ENCODE measurements at regions not wholly inside any gene's neighbourhood (a gene's known extent, or its start where the extent isn't known, plus 50 kb on each side); places are given as distances from the start of the nearest gene placed in this dataset.

DNA sequence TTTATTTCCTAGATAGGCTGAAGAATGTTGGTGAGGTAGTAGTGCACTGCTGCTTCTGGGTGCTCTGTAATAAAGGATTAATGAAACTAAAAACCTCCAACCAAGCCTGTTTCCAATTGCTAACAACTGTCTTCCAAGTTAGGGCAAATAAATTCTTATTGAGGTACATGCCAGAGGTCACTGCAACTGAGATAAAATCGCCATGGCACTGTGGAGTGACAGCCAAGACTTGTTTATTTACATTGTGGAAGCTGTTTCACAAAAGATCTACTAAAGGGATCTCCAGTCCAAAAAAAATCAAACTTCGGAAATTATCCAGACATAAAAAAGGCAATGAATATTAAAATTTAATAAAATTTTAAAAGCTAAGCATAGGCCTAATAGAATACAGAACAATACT, 65.2 kb downstream of the HYCC1 start:
- TF ChIP-seq, protein P1, sequence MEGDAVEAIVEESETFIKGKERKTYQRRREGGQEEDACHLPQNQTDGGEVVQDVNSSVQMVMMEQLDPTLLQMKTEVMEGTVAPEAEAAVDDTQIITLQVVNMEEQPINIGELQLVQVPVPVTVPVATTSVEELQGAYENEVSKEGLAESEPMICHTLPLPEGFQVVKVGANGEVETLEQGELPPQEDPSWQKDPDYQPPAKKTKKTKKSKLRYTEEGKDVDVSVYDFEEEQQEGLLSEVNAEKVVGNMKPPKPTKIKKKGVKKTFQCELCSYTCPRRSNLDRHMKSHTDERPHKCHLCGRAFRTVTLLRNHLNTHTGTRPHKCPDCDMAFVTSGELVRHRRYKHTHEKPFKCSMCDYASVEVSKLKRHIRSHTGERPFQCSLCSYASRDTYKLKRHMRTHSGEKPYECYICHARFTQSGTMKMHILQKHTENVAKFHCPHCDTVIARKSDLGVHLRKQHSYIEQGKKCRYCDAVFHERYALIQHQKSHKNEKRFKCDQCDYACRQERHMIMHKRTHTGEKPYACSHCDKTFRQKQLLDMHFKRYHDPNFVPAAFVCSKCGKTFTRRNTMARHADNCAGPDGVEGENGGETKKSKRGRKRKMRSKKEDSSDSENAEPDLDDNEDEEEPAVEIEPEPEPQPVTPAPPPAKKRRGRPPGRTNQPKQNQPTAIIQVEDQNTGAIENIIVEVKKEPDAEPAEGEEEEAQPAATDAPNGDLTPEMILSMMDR (IDR thresholded peaks at IDR 0.05; ENCODE audit: insufficient read depth, low read length): no peak
- TF ChIP-seq SPI1 (IDR thresholded peaks at IDR 0.05; ENCODE audit: borderline replicate concordance, low read depth): no peak
- TF ChIP-seq, protein P2, sequence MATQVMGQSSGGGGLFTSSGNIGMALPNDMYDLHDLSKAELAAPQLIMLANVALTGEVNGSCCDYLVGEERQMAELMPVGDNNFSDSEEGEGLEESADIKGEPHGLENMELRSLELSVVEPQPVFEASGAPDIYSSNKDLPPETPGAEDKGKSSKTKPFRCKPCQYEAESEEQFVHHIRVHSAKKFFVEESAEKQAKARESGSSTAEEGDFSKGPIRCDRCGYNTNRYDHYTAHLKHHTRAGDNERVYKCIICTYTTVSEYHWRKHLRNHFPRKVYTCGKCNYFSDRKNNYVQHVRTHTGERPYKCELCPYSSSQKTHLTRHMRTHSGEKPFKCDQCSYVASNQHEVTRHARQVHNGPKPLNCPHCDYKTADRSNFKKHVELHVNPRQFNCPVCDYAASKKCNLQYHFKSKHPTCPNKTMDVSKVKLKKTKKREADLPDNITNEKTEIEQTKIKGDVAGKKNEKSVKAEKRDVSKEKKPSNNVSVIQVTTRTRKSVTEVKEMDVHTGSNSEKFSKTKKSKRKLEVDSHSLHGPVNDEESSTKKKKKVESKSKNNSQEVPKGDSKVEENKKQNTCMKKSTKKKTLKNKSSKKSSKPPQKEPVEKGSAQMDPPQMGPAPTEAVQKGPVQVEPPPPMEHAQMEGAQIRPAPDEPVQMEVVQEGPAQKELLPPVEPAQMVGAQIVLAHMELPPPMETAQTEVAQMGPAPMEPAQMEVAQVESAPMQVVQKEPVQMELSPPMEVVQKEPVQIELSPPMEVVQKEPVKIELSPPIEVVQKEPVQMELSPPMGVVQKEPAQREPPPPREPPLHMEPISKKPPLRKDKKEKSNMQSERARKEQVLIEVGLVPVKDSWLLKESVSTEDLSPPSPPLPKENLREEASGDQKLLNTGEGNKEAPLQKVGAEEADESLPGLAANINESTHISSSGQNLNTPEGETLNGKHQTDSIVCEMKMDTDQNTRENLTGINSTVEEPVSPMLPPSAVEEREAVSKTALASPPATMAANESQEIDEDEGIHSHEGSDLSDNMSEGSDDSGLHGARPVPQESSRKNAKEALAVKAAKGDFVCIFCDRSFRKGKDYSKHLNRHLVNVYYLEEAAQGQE (IDR thresholded peaks at IDR 0.05; ENCODE audit: insufficient replicate concordance, low read depth): no peak
- no peak for TF ChIP-seq GABPA (IDR thresholded peaks at IDR 0.05; ENCODE audit: low read depth)

Measured in HL-60 (cell line).